SK-N-MC (cell line): ENCODE measurements at regions not wholly inside any gene's neighbourhood (a gene's known extent, or its start where the extent isn't known, plus 50 kb on each side); places are given as distances from the start of the nearest gene placed in this dataset.

ENCODE experiments used
- EZH2 ChIP-seq: fragments of 200-600 bp; sonication (generic); IDR thresholded peaks from one replicate; pipeline ENCODE4 v1.6.1; 2017; ENCODE audit warnings: antibody characterized with exemption
- FOXP2 ChIP-seq: optimal IDR thresholded peaks from 2 replicates; pipeline ENCODE3; 2011; ENCODE audit warnings: mild to moderate bottlenecking, moderate library complexity; ENCODE audit not compliant: insufficient read depth; ENCODE audit errors: extremely low read length, control extremely low read depth
- POLR2AphosphoS5 ChIP-seq: IDR thresholded peaks from 2 replicates; pipeline ENCODE4 v1.6.1; 2012; ENCODE audit warnings: mild to moderate bottlenecking, low read depth, low read length, borderline replicate concordance

DNA sequence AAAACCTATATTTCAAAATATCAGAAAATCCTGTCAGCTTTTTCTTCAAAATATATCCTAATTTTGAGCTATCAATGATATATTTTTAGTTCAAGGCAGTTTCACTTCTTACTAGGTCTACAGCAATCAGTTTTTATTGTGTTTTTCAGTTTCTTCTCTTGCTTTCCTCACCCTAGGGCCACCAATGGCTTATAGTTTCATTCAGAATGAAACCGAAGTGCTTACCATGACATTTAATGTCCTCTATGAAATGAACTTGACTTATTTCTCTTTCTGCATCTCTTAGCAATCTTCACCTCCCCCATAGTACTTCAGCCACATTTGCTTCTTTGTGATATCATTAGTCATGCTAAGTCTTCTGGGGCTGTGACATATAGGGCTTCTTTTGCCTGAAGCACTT, 100.3 kb downstream of the ARL5B start:
- TF ChIP-seq EZH2 (no peak), POLR2AphosphoS5 (no peak), FOXP2 (no peak)
